PC-3 (cell line): ENCODE measurements at regions not wholly inside any gene's neighbourhood (a gene's known extent, or its start where the extent isn't known, plus 50 kb on each side); places are given as distances from the start of the nearest gene placed in this dataset.

Source experiments
- ATAC-seq: fragments of 200-7000 bp; cut with Tn5 transposase; 2 replicates; pipeline ENCODE4 v1.9.1; 2020; ENCODE audit warnings: mild to moderate bottlenecking, moderate library complexity
- BruUV-seq: library from RNA; stranded (reverse); fragments of 400-500 nt; replicated peaks from 2 replicates; lab custom pipeline; 2021; lab: Mats Ljungman, UMichigan
- CTCF ChIA-PET: fragments of 300-600 bp; sonication (Branson Sonifier 250); formaldehyde crosslinking; loops from one replicate; lab custom pipeline; 2022; ENCODE audit warnings: antibody characterized with exemption; lab: Charles Lee
- POLR2A ChIA-PET: fragments of 300-600 bp; sonication (Branson Sonifier 250); formaldehyde crosslinking; loops from one replicate; lab custom pipeline; 2022; ENCODE audit warnings: antibody characterized with exemption; ENCODE audit not compliant: unreplicated experiment; lab: Charles Lee
- DNase-seq: peaks from one replicate; pipeline ENCODE4 v3.0.0-alpha.2; 2015
- H2AFZ ChIP-seq: fragments of 300-600 bp; sonication (generic); 2 replicates; pipeline ENCODE4 v1.6.0; 2016; ENCODE audit warnings: antibody characterized with exemption, low read length
- H3F3A ChIP-seq: fragments of 300-600 bp; sonication (generic); one replicate; pipeline ENCODE4 v1.6.0; 2017; ENCODE audit warnings: antibody characterized with exemption, low read length, control low read depth, mild to moderate bottlenecking; ENCODE audit not compliant: unreplicated experiment
- H3K27ac ChIP-seq: fragments of 300-600 bp; sonication (generic); 2 replicates; pipeline ENCODE4 v1.5.1; 2016; ENCODE audit warnings: mild to moderate bottlenecking, low read length
- H3K27me3 ChIP-seq: fragments of 300-600 bp; sonication (generic); 2 replicates; pipeline ENCODE4 v1.6.1; 2016; ENCODE audit warnings: low read length, mixed read lengths
- H3K36me3 ChIP-seq: fragments of 300-600 bp; sonication (generic); 2 replicates; pipeline ENCODE4 v1.6.1; 2016; ENCODE audit warnings: low read depth, mixed run types, low read length, mixed read lengths
- H3K4me1 ChIP-seq: fragments of 300-600 bp; sonication (generic); 2 replicates; pipeline ENCODE4 v1.5.1; 2016; ENCODE audit warnings: low read length; ENCODE audit not compliant: insufficient read depth
- H3K4me2 ChIP-seq: fragments of 300-600 bp; sonication (generic); 2 replicates; pipeline ENCODE4 v1.6.0; 2016; ENCODE audit warnings: low read length
- H3K4me3 ChIP-seq: fragments of 300-600 bp; sonication (generic); 2 replicates; pipeline ENCODE4 v1.5.1; 2016; ENCODE audit warnings: mild to moderate bottlenecking, low read length, mixed read lengths
- H3K79me2 ChIP-seq: fragments of 300-600 bp; sonication (generic); 2 replicates; pipeline ENCODE4 v1.6.1; 2017; ENCODE audit warnings: low read length, mixed read lengths
- H3K9ac ChIP-seq: fragments of 300-600 bp; sonication (generic); 2 replicates; pipeline ENCODE4 v1.6.0; 2016; ENCODE audit warnings: mild to moderate bottlenecking, low read length
- H3K9me2 ChIP-seq: fragments of 300-600 bp; sonication (generic); replicated peaks from 2 replicates; pipeline ENCODE4 v1.6.1; 2016; ENCODE audit warnings: mixed run types, low read length, mixed read lengths
- H3K9me3 ChIP-seq: fragments of 300-600 bp; sonication (generic); 2 replicates; pipeline ENCODE4 v1.6.1; 2016; ENCODE audit warnings: low read length, mixed read lengths
- H4K20me1 ChIP-seq: fragments of 300-600 bp; sonication (generic); 2 replicates; pipeline ENCODE4 v1.6.1; 2016; ENCODE audit warnings: low read length, mixed read lengths
- EZH2 ChIP-seq: fragments of 300-600 bp; sonication (generic); IDR thresholded peaks from one replicate; pipeline ENCODE4 v1.6.1; 2017; ENCODE audit warnings: antibody characterized with exemption, mild to moderate bottlenecking, low read length; ENCODE audit not compliant: unreplicated experiment
- EZH2phosphoT487 ChIP-seq: fragments of 300-600 bp; sonication (generic); IDR thresholded peaks from 2 replicates; pipeline ENCODE4 v1.6.1; 2018; ENCODE audit warnings: mild to moderate bottlenecking, antibody characterized with exemption, low read length, borderline replicate concordance
- intact Hi-C: fragments of 100-400 bp; cut with micrococcal nuclease; formaldehyde crosslinking; loops from 2 replicates; pipeline ENCODE4 v1.9.0; 2023
- TF ChIP-seq, protein P1 (sequence below): fragments of 300-600 bp; sonication (generic); conservative IDR thresholded peaks from 2 replicates; pipeline ENCODE4 v1.5.1; 2017; ENCODE audit warnings: antibody characterized with exemption, low read depth, mild to moderate bottlenecking, low read length

DNA sequence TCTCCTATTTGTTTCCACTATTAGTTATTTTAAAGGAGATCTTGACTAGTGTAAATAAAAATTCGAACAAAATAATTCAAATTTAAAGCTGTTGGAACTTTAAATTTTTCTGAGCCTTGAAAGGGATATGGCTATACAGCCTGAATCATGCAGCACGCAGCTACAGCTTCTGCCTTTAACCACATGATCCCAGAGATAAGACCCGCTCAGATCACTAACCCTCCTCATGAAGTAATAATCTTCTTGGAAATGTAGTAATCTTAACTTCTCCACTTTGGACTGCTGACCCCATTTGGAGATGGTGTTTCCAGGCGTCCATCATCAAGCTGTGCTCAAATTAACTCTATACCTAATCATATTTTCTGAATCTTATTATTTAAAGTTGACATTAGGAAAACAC, 336.6 kb downstream of the DSC3 start:
- Histone ChIP-seq H4K20me1 (no peaks in the 10 kb centered on the region), H3K9me3 (no peaks in the 10 kb centered on the region), H2AFZ (no peak overlapping the region), H3K27ac (no peak overlapping the region), H3K4me1 (no peaks in the 10 kb centered on the region), H3K79me2 (no peaks in the 10 kb centered on the region), H3K27me3 (no peaks in the 10 kb centered on the region), H3K36me3 (no peaks in the 10 kb centered on the region), H3K9ac (no peak overlapping the region), H3K4me3 (no peak overlapping the region), H3K9me2 (no peaks in the 10 kb centered on the region), H3F3A (no peaks in the 10 kb centered on the region), H3K4me2 (no peak overlapping the region)
- no peak for DNase-seq
- ChIA-PET POLR2A (interaction anchor here (0.7 kb wide), 1 partner anchor 141 kb away, joined by 4 read pairs; no protein-coding TSS in a partner anchor), CTCF (no interaction called here)
- intact Hi-C loops: no loop called here
- no TSS peak for BruUV-seq
- no peak for ATAC-seq
- TF ChIP-seq, protein P1, sequence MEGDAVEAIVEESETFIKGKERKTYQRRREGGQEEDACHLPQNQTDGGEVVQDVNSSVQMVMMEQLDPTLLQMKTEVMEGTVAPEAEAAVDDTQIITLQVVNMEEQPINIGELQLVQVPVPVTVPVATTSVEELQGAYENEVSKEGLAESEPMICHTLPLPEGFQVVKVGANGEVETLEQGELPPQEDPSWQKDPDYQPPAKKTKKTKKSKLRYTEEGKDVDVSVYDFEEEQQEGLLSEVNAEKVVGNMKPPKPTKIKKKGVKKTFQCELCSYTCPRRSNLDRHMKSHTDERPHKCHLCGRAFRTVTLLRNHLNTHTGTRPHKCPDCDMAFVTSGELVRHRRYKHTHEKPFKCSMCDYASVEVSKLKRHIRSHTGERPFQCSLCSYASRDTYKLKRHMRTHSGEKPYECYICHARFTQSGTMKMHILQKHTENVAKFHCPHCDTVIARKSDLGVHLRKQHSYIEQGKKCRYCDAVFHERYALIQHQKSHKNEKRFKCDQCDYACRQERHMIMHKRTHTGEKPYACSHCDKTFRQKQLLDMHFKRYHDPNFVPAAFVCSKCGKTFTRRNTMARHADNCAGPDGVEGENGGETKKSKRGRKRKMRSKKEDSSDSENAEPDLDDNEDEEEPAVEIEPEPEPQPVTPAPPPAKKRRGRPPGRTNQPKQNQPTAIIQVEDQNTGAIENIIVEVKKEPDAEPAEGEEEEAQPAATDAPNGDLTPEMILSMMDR: no peak
- TF ChIP-seq EZH2: no peak
- TF ChIP-seq EZH2phosphoT487: no peak

DNA sequence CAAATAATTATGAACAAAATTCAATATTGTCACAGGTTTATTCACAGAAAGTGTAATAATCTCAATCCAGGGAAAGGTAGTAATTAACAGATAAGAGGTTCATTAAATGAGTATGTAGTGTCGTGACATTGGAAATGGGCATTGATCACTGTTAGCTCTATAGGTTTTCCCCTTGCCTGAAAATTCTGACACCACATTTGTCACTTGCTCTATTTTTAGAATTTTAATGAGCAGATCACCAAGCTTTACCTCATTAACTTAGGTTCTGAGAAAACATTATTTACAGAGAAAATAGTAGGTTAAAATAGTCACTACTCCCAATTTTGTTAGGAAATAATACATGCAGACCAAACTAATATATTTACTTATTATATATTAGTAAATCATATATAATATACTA, 344.0 kb downstream of the DSC3 start:
- no peaks in the 10 kb centered on the region for H3K9me2 ChIP-seq
- no peak overlapping the region for H3K4me3 ChIP-seq
- ATAC-seq (no peak), DNase-seq (no peak)
- TF ChIP-seq, protein P1: no peak
- TF ChIP-seq EZH2 (no peak), EZH2phosphoT487 (no peak)
- ChIA-PET POLR2A (no interaction called here), CTCF (no interaction called here)
- no peaks in the 10 kb centered on the region for H3K4me1 ChIP-seq
- no peaks in the 10 kb centered on the region for H3K36me3 ChIP-seq
- H3K27me3 ChIP-seq: no peaks in the 10 kb centered on the region
- intact Hi-C loops: no loop called here
- H3K27ac ChIP-seq: no peak overlapping the region
- no peak overlapping the region for H3K4me2 ChIP-seq
- no peak overlapping the region for H2AFZ ChIP-seq
- no TSS peak for BruUV-seq
- H3K79me2 ChIP-seq: no peaks in the 10 kb centered on the region
- no peaks in the 10 kb centered on the region for H4K20me1 ChIP-seq
- no peaks in the 10 kb centered on the region for H3K9me3 ChIP-seq
- H3K9ac ChIP-seq: no peak overlapping the region
- no peaks in the 10 kb centered on the region for H3F3A ChIP-seq

GRCh38 chr18:30696201-30696600, 346.3 kb downstream of the DSC3 start:
- no peaks in the 10 kb centered on the region for H3K79me2 ChIP-seq
- POLR2A ChIA-PET: no interaction called here
- H3K27me3 ChIP-seq: no peaks in the 10 kb centered on the region
- no peaks in the 10 kb centered on the region for H3F3A ChIP-seq
- intact Hi-C loops: no loop called here
- H2AFZ ChIP-seq: no peak overlapping the region
- no peak for DNase-seq
- no peak overlapping the region for H3K4me3 ChIP-seq
- TF ChIP-seq EZH2phosphoT487: no peak
- TF ChIP-seq, protein P1: no peak
- no peak for TF ChIP-seq EZH2
- no peaks in the 10 kb centered on the region for H3K36me3 ChIP-seq
- no peaks in the 10 kb centered on the region for H3K4me1 ChIP-seq
- no peak overlapping the region for H3K4me2 ChIP-seq
- no peak overlapping the region for H3K9ac ChIP-seq
- no peak for ATAC-seq
- H3K9me2 ChIP-seq: no peaks in the 10 kb centered on the region
- CTCF ChIA-PET: no interaction called here
- no peaks in the 10 kb centered on the region for H4K20me1 ChIP-seq
- H3K9me3 ChIP-seq: no peaks in the 10 kb centered on the region
- H3K27ac ChIP-seq: no peak overlapping the region
- no TSS peak for BruUV-seq
